Osteocyte (in vitro differentiated cells): ENCODE measurements at regions not wholly inside any gene's neighbourhood (a gene's known extent, or its start where the extent isn't known, plus 50 kb on each side); places are given as distances from the start of the nearest gene placed in this dataset.

Experiments used
- DNase-seq: peaks from one replicate; pipeline ENCODE4 v3.0.0; 2021; ENCODE audit warnings: mixed read lengths; ENCODE audit not compliant: unreplicated experiment; ENCODE audit errors: extremely low spot score
- H3K27ac Mint-ChIP-seq: one replicate; pipeline ENCODE4 v1.8.0; 2021; ENCODE audit warnings: mild to moderate bottlenecking, mixed read lengths; ENCODE audit not compliant: unreplicated experiment
- H3K27me3 Mint-ChIP-seq: one replicate; pipeline ENCODE4 v1.8.0; 2021; ENCODE audit warnings: mixed read lengths; ENCODE audit not compliant: unreplicated experiment
- H3K36me3 Mint-ChIP-seq: one replicate; pipeline ENCODE4 v1.8.0; 2021; ENCODE audit warnings: mixed read lengths; ENCODE audit not compliant: unreplicated experiment
- H3K4me1 Mint-ChIP-seq: one replicate; pipeline ENCODE4 v1.8.0; 2021; ENCODE audit warnings: mixed read lengths; ENCODE audit not compliant: unreplicated experiment
- H3K4me3 Mint-ChIP-seq: one replicate; pipeline ENCODE4 v1.8.0; 2021; ENCODE audit warnings: mild to moderate bottlenecking, moderate library complexity, mixed read lengths; ENCODE audit not compliant: unreplicated experiment
- H3K9me3 Mint-ChIP-seq: one replicate; pipeline ENCODE4 v1.8.0; 2021; ENCODE audit warnings: mixed read lengths; ENCODE audit not compliant: unreplicated experiment
- CTCF ChIP-seq: fragments of 200-600 bp; sonication (generic); IDR thresholded peaks from 2 replicates; pipeline ENCODE4 v1.5.0; 2021; ENCODE audit warnings: antibody characterized with exemption, mild to moderate bottlenecking, moderate library complexity

GRCh38 chr2:204065566-204065965 is 129.0 kb downstream of the ICOS start:
- DNase-seq, result no peak
- Mint-ChIP-seq H3K36me3 (no peaks in the 10 kb centered on the region), H3K4me1 (peaks cover 4% of the 10 kb centered on the region), H3K9me3 (peaks cover 6% of the 10 kb centered on the region), H3K27ac (peak overlapping the region; percentile 5), H3K27me3 (peaks cover 31% of the 10 kb centered on the region), H3K4me3 (no peak overlapping the region)
- TF ChIP-seq CTCF, result no peak

- TF ChIP-seq CTCF, result no peak
- Mint-ChIP-seq H3K4me3 (no peak overlapping the region), H3K4me1 (peaks cover 4% of the 10 kb centered on the region), H3K9me3 (peaks cover 6% of the 10 kb centered on the region), H3K36me3 (no peaks in the 10 kb centered on the region), H3K27ac (peak overlapping the region; percentile 5), H3K27me3 (peaks cover 30% of the 10 kb centered on the region)
- DNase-seq, result no peak
Observed at GRCh38 chr2:204066051-204066450, 129.5 kb downstream of the ICOS start.

GRCh38 chr2:204069804-204070203 is 133.2 kb downstream of the ICOS start:
- Mint-ChIP-seq H3K9me3 (peaks cover 6% of the 10 kb centered on the region), H3K36me3 (no peaks in the 10 kb centered on the region), H3K4me1 (peaks cover 4% of the 10 kb centered on the region), H3K4me3 (no peak overlapping the region), H3K27ac (no peak overlapping the region), H3K27me3 (peaks cover 32% of the 10 kb centered on the region)
- no peak for TF ChIP-seq CTCF
- no peak for DNase-seq

GRCh38 chr2:204072443-204073324 is 136.1 kb downstream of the ICOS start:
- H3K4me3 Mint-ChIP-seq, result no peak overlapping the region
- H3K36me3 Mint-ChIP-seq, result no peaks in the 10 kb centered on the region

More at GRCh38 chr2:204072443-204073324, 136.1 kb downstream of the ICOS start:
- H3K27ac Mint-ChIP-seq, result no peak overlapping the region
- TF ChIP-seq CTCF, result peak; percentile 57
- no peaks in the 10 kb centered on the region for H3K4me1 Mint-ChIP-seq
- H3K27me3 Mint-ChIP-seq, result peaks cover 44% of the 10 kb centered on the region
- peaks cover under 1% of the 10 kb centered on the region for H3K9me3 Mint-ChIP-seq
- DNase-seq, result no peak
